Nucleus accumbens (tissue), 56 donors: ENCODE measurements at regions not wholly inside any gene's neighbourhood (a gene's known extent, or its start where the extent isn't known, plus 50 kb on each side); places are given as distances from the start of the nearest gene placed in this dataset.
"Not testable (repeated sequence)": the region's sequence is repeated elsewhere in the genome, so short reads cannot be mapped to it uniquely, and the experiment has no call there.

ENCODE experiments used
- DNase-seq, 56 donors: peaks; one replicate each; lab custom pipeline; 2025; lab: John Stamatoyannopoulos, UW

DNA sequence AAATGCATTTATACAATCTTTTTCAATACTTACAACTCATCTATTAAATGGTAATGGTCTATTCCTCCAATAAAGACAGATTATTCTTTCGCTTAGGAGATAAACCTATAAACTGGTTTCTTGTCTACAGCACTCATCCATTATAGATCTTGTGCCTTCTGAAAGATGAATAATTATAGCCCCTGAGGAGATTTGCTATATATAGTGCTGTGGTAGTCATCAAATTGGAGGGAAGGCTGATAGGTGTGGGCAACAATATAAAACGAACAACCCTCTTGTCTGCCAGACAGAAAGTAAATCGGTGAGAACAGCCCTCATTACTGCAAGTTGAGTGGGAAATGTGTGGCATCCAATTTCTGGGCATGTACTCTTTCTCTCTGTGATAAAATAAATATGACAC lies 292.5 kb upstream of the CNR1 start:
- no peak for DNase-seq

DNA sequence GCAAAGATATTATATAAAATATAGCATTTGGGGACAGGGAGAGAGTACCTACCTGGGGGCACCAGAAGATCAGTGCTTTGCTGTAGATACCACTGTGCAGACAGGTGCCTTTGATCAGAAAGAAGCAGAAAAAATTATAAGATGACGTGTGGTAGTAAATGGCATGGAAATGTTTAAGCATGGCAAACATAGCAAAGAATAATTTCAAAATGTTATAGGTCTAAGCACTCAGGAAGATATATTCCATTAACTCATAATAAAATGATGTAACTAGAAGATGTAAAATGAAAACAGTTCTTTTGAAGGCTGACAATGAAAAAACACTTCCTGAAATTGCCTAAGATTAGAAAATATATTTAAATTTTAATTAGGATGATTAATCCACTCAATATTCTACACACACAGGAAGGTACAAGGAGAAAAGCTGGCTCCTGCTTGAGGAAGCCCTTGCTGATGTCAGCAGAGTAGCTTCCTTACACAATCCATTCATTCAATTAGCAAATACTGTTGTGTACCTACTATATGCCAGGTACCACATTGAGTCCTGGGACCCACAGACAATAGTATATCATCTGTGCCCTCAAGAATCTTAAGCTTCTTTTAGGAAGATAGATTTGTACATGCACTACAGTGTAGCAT lies 290.2 kb upstream of the CNR1 start:
- no peak for DNase-seq

DNA sequence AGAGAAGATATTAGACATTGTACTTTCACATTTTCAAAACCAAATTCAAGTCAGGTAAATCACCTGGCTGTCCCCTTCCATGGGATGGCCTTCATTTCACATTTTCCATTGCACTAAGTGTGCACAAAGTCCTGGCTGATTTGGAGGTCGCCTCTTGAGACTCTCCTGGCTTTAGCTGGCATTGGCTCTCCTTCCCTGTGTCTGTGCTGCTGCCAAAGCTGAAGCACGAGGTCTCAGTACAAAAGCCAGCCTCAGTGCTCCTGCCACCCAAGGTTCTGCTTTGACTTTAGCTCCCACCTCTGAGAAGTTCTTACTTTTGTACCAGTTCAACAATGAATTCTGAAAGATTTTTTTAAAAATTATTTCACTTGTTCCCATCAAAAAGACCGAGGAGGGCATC lies 289.2 kb upstream of the CNR1 start:
- DNase-seq: peak in 10 of 56 donors; percentile 1 to 28 (median 4)

DNA sequence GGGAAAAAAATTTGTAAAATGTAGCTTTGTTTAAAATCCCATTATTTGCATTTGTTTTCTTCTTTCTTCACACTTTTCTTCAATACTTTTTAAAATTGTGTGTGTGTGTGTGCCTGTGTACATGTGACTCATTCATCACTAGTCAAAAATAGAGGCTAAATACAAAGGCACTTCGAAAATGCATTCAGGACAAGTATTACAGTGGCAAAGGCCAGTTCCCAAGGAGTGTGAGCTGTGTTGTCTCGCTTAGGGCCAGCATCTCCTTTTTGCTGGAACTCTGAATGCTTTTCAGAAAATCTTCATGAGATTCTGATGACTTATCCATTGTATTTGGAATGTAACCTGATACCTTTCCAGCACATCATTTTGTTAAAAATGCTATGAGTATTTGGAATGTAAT lies 288.5 kb upstream of the CNR1 start:
- no peak for DNase-seq

DNA sequence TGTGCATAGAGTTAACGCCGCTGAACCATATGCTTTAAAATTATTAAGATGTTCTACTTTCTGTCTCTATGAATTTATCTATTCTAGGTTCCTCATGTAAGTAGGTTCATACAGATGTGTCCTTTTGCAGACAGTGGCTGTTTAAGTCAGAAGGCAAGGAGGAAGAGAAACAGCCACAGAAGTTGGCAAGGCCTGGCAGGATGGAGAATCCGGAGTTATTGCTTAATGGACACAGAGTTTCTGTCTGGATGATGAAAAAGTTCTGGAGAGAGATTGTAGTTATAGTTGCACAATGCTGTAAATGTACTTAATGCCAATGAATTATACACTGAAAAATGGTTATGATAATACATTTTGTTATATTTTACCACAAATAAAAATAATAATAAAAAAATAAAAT lies 283.6 kb upstream of the CNR1 start:
- DNase-seq: no peak

DNA sequence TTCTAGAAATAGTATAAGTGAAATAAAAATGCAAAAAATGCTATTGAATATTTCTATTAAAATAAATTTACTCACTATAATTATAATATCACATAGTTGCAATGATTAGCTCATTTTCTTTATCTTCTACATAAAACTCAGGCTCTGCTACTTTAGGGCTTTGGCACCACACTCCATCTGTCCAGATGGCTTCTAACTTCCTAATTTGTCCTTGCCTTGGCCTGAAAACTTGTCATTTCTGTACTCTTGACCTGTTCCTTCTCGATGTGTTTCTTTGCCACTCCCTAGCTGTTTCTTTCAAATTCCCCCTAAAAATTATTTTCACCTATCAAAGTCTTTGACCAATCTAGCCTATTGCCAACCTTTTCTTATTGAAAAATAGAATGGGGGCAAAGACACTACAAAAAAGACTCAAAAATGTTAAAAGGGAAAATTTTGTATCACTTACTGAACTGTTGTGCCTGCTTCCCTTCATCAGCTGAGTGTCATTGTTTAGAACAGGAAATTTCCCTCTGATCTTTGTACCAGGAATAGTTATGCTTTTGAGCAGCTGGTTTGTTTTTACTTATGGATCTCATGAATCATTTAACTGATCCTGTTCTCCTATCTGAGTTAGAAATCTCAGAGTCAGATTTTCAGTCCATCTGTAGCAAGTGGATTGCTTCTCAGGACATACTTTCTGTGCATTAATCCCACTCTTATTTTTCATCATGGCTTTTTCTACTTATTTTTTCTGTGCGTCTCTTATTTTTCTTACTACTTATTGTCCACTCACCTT lies 279.2 kb upstream of the CNR1 start:
- no peak for DNase-seq

DNA sequence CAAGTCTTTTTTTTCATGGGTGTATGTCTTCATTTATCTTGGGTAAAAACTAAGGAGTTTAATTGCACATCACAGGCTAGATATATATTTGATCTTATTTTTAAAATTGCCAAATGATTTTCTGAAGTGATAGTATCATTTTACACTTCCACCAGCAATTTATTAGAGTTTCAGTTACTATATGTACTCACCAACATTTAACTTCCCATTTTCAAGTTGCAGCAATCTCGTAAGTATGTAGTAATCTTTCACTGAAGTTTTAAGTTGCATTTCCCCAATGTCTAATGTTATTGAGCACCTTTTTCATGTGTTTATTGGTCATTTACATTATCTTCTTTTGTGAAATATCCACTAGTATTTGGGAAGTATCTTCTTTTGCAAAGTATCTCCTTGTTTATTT lies 277.4 kb upstream of the CNR1 start:
- DNase-seq: no peak

DNA sequence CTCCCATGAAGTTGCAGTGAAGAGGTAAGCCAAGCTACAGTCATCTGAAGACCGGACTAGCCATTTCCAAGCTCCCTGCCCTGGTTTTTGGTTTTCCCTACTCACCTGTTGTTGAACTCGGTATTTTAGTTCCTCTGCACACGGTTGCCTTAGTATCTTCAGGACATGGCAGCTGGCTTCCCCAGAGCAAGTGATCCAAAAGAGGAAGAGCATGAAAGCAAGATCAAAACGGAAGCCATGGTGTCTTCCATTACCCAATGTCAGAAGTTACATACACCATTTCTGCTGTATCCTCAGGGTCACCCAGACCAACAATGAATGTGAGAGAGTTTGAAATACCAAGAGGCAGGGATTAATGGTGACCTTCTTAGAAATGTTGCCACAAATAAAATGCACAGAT lies 276.6 kb upstream of the CNR1 start:
- DNase-seq: no peak

DNA sequence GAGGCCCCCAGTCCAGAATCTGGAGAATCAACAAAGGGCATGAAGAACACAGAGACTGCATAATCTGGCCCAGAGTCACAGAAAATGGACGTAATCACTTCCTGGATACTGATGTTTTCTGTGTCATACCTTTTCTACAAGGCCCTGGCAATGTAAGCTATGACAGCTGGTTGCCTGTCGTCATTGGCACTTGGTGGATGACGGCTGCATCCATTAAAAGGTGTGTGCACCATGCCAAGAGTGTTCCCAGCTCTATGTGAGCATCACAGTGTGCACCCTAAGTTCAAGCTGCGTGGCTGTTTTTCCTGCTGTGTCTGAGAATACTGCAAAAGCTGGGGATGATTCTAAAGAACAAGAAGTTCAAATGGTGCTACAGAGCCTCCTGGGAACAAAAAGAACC lies 275.2 kb upstream of the CNR1 start:
- DNase-seq: no peak

DNA sequence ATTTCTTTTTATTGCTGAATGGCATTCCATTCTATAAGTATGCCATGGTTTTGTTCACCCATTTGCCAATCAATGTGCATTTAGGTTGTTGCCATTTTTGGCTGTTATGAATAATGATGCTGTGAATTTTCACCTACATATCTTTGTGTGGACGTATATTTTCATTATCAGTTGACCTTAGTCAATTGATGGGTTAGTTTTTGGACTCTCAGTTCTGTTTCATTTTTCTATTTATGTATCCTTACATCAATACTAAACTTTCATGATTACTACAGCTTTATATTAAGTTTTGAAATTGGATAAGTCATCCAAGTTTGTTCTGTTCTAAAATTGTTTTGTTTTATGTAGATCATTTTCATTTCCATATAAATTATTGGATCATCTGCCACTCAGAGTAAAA lies 261.9 kb upstream of the CNR1 start:
- no peak for DNase-seq

DNA sequence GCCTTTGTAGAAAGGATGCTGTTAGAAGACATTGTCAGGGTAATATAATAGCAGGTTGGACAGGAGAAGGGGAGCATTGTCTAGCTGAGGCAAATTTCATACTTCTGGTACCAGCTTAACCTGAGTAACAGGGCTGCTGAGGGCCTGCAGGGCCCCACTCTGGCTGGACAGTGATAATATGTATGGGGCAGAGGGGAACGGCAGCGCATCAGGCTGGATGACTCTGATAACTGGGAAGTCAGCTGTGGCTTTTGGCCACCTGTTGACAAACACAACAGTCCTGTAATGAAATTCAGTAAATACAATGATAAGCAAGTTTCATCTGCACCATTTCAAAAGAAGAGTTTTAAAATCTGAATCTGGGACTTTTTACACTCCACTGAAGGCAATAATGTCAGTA lies 259.9 kb upstream of the CNR1 start:
- DNase-seq: no peak

DNA sequence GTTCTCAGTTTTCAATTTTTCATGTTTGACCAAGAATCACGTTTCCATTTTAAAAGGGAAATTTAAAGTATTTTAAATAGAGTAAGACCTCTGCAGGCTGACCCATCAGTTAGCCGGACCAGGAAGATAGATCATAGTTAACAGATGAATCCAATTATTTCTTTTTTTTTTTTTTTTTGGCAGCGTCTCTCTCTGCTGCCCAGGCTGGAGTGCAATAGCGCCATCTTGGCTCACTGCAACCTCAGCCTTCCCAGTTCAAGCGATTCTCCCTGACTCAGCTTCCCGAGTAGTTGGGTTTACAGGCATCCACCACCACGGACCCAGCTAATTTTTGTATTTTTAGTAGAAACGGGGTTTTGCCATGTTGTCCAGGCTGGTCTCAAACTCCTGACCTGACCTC lies 256.7 kb upstream of the CNR1 start:
- no peak for DNase-seq

DNA sequence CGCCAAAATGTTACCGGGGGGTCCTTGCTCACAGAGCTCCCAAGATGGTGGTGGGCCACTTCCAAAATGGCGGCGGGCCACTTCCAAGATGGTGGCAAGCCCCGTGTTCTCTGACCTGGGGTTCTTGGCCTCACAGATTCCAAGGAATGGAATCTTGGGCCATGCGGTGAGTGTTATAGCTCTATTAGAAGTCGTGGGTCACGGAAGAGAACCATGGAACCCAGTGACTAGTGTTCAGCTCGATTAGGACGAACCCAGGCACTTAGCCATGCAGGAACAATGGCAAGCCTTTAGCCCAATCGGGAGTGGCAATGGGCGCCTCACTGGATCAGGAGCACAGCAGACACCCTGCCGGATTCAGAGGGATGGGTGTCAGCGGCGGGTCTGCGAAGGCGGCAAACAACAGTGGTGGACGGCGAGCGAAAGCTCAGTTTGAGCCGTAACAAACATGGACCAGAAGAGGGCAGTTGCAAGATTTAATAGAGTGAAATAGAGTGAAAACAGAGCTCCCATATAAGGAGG lies 254.9 kb upstream of the CNR1 start:
- not testable (repeated sequence) for DNase-seq

DNA sequence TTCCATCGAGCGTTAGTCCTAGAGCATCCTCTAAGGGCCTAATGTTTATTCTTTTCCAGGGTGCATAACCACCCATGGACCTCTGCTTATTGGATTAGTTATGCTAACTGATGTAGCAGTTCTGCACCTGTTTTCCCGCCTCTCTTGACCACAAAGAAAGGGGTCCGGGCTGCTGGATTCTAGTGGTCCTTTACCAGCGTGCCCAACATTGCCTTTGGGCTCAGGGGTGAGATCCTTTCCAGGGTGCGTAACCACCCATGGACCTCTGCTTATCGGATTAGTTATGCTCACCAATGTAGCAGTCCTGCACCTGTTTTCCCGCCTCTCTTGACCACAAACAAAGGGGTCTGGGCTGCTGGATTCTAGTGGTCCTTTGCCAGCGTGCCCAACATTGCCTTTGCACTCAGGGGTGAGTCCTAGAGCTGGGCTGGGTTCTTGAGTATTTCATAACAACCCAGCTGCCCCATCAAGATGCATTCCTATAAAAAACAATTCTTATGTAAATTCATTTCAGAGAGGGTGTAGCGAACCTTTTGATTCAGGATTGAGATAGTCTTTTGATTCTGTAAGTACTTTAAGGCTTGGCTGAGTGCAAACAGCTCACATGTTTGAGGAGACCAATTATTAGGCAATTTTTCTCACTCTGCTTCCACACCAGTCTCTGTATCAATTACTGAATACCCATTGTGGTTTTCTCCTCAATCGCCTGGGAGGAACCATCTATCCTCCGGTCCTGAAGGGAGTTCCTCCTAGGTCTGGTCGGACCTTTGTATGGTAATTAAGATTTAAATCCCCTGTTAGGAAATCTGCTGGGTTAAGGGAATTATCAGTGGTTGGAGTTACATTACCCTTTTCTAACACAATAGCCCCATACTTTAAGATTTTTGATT lies 253.0 kb upstream of the CNR1 start:
- not testable (repeated sequence) for DNase-seq

DNA sequence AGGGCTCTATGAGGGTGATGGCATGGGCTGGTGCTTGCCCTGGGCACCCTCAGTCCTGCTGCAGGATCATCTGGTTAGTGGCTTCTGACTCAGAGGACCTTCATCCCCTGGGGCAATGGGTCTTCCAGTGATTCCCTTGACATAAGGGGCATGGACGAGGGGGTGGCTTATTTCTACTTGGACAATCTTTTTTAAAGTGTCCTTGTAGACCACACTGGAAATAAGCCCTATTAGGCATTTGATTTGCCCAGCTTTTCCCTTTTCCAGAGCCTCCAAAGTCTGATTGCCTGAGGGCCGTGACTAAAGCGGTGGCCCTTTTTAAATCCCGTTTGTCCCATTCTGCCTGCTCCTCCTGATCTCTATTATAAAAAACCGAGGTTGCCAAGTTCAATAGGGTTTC lies 251.2 kb upstream of the CNR1 start:
- DNase-seq: not testable (repeated sequence)

DNA sequence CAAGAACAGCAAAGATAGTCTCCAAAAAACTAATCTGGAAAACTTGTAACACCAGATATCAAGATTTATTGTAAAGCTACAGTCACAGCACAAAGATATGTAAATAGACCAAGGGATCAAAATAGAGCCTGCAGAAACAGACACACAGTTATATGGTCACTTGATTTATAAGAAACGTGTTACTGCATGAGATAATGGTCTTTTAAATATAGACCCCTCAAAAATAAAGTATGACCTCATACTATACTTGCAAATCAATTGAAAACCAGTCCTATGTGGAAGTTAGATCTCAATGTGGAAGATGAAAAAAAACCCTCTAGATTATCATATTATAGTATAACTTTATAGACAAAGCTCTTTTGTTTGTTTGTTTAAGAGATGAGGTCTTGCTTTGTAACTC lies 247.3 kb upstream of the CNR1 start:
- no peak for DNase-seq

DNA sequence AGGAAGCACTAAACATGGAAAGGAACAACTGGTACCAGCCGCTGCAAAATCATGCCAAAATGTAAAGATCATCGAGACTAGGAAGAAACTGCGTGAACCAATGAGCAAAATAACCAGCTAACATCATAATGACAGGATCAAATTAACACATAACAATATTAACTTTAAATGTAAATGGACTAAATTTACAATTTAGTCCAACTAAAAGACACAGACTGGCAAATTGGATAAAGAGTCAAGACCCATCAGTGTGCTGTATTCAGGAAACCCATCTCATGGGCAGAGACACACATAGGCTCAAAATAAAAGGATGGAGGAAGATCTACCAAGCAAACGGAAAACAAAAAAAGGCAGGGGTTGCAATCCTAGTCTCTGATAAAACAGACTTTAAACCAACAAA lies 242.2 kb upstream of the CNR1 start:
- not testable (repeated sequence) for DNase-seq

DNA sequence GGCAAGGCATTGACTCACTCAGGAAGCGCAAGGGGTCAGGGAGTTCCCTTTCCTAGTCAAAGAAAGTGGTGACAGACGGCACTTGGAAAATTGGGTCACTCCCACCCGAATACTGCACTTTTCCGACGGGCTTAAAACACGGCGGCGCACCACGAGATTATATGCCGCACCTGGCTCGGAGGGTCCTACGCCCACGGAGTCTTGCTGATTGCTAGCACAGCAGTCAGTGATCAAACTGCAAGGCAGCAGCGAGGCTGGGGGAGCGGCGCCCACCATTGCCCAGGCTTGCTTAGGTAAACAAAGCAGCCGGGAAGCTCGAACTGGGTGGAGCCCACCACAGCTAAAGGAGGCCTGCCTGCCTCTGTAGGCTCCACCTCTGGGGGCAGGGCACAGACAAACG lies 240.5 kb upstream of the CNR1 start:
- not testable (repeated sequence) for DNase-seq

DNA sequence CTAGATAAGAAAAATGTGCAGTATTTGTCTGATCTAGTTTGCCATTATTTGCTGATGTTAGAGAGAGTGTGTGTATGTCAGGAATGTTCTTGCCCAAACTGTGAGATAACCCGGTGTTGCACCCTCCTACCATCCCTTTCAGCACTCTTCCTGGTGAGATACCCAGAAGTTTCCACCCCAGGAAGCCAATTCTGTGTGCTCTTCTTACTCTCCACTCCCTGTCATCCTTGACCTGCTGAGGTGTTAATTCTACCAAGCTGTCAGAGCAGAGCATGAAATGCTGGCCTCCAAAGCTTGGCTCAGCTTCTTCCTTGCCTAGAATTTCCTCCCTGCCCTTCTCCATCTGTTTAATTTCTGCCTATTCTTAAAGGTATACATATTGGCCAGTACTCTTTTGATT lies 237.3 kb upstream of the CNR1 start:
- DNase-seq: no peak

DNA sequence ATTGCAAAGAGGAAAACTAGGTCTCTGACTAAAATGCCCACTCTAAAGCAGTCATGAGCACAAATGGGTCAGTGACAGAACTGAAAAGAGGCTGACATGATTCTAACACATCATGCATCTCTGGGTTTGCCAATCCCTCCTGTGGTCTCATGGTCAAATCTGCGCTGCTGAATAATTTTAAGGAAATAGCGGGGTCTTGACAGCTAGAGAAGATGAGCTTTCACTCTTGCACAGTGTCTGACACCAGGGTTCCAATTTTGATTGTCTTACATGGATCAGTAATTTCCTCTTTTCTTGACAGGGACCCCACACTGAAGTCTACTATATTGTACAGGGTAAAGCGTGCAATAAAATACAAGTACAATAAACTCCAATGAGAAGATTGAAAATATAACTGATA lies 236.8 kb upstream of the CNR1 start:
- DNase-seq: no peak

DNA sequence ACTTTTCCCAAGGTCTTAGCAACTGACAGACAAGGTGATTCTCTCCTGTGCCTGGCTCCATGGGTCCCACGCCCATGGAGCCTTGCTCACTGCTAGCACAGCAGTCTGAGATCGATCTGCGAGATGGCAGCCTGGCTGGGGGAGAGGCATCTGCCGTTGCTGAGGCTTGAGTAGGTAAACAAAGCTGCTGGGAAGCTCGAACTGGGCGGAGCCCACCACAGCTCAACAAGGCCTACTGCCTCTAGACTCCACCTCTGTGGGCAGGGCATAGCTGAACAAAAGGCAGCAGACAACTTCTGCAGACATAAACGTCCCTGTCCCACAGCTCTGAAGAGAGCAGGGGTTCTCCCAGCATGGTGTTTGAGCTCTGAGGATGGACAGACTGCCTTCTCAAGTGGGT lies 224.9 kb upstream of the CNR1 start:
- DNase-seq: not testable (repeated sequence)
